GM19240 (cell line): ENCODE measurements at regions not wholly inside any gene's neighbourhood (a gene's known extent, or its start where the extent isn't known, plus 50 kb on each side); places are given as distances from the start of the nearest gene placed in this dataset.

Experiments used
- DNase-seq: peaks from one replicate; pipeline ENCODE4 v3.0.0; 2011; ENCODE audit warnings: low spot score; ENCODE audit not compliant: insufficient read length

DNA sequence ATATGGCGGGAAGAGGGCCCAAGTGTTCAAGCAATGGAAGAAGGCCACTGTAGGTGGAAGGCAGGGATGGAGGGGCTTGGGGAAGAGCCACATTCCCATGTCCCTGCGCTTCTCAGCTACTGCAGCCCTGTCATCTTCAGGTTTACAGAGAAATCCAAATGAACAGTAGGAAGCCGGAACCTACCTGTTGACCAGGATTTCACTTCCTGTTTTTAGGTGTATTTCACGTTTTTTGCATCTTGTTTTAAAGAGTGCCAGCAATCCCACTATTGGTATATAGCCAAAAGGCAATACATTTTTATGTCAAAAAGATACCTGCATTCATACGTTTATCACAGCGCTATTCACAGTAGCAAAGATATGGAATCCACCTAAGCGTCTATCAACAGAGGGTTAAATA is 159.2 kb downstream of the SLC35B3 start:
- no peak for DNase-seq

DNA sequence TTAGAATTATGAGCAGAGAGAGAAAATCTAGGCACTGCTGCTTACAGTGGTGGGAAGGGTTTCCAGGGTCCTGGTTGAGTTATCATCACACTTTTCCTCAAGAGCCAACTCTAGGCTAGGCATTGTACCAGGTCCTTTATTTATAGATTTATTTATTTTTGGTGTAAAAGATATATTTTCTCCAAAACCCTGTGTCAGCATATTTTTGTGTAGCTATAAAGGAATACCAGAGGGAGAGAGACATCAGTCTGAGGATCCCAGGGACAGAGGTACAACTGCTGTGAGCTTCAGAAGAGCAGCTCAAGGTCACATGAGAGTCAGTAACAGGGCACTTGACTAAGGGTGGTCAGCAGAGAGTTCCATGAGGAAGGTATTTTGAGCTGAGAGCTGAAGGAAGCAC is 159.7 kb downstream of the SLC35B3 start:
- no peak for DNase-seq

DNA sequence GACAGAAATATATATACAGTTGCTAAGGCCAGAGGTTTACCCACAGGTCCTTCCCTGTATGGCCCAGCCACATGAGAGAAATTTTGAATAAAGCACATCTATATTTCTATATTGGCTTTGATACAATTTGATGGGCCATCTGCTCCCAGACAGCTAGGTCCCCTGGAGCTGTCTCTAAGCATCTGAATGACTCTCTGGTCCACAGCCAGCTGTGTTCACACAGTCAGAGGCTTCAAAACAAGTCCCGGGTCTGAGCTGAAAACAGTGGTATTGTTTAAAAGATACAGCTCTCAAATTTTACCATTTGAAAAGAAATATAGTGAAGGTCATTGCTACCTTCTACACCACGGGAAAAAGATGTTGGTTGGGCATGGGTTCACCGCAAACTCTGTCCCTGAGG is 161.1 kb downstream of the SLC35B3 start:
- no peak for DNase-seq

DNA sequence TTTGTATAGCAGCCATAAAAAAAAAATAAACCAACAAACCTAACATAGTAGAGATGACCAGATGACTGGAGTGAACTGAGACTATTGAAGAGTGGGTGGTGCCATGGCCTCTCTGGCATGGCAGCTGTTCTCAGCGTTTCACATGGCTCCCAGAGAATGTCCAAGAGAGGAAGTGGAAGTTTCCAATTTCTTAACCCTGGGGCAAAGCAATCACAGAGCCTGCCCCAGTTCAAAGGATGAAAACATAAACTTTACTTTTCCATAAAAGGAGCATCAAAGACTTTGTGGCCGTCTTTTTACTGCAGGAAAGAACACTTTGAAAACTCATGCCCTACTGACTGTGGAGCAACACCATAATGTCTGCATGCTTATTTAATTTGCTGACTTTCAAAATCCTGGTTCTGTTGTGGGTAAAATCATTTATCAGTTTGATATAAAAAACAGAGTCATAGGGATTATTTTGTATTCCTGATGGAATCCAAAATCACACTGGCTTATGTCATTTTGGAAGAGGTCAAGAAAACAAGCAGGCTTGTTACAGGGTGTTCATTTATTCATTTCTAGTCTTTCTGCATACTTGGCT is 165.4 kb downstream of the SLC35B3 start:
- DNase-seq: no peak

DNA sequence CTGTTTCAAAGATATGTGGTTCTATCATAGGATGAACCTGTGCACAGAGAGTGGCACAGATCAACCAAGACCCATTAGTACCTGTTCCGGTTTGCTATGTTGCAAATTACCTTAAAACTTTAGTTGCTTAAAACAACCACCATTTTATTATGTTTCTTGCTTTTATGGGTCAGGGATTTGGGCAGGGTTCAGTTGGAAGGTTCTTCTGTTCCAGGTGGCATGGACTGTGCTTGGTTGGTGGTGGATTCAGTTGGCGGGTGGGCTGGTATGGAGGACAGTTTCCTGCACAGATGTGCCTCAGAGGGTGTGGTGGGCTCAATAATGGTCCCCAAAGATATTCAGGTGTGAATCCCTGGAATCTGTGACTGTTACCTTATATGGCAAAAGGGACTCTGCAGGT is 166.3 kb downstream of the SLC35B3 start:
- DNase-seq: no peak

DNA sequence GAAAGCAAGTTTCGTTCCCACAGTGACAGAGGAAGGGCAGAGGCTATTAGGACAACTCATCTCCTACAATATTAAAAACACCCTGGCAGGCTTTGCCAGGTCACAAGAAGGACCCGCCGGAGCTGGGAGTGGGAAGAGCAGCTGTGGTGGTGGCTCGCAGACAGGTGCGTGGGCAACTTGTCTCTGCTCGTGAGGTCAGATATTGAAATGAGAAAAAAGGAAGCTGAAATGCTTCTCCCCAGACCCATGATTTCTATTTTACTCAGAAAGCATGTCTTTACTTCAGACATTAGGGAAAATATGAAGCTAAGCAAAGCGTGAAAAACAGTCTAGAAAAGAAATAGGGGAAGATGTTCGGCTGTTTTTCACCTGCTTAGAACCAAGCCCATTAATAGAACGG is 166.3 kb upstream of the EEF1E1 start:
- DNase-seq: no peak

DNA sequence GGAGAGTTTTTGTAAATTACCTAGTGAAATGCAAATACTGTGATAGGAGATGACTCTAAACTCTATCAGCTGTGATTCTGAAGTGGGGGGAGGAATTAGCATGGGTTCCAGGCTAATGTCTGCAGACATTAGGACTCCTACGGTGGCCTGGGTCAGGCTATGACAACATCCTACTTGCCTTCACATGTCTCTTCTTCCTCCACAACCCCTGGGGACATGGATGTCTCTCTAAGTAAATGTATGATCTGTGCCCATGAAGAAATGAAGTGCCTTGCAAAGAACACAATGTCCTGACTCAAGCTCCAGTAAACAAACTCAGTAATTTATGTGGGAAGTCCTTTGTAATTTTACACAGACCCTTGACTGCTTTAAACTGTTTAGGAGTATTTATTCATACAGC is 165.8 kb upstream of the EEF1E1 start:
- no peak for DNase-seq

DNA sequence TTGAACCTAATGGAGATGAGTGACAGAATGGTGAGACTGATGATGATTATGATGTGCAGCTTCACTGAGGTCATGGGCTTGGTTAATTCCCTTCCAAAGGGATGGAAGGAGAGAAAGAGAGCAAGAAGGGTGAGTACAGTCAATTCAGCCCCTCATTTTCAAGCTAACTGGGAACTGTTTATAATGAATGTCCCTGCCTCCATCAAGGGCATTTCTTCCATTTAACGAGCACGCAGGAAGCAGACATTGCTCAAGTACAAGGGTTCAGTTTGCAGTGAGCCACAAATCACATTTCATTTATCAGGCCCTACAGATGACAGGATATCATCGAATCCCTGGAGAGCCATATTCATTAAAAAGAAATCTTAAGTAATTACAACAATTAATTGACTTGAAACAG is 158.3 kb upstream of the EEF1E1 start:
- no peak for DNase-seq

DNA sequence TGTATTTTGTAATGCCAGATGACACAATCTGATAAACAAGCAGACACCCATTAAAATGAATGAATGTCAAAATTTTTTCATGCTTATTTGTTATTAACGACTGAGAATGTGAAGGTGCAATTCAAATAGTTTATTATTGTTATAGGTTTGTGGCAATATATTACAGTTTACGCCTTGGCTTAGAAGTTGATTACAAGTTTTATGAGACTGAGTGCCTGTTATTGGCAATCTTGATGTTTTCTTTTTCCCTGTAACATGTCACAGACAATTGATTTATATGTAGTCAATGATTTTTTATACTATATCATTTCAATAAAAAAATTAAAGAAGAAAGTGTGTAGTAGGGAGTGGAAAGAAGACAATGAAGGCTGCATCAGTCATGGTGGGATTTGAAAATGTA is 144.1 kb upstream of the EEF1E1 start:
- no peak for DNase-seq

DNA sequence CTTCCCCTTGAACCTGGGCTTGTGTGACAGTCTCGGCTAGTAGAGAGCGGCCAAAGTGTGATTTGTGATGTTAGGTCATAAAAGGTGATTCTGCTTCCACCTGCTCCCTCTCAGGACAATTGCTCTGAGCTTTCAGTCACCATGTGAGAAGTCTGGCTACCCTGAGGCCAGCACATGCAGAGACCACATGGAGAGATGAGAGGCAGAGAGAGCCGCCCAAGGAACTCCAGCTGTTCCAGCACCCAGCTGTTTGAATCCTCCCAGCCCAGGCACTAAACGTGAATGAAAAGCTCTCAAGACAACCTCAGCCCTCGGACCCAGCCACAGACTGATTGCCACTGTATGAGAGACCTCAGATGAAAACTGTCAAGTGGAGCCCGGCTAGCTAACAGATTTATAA is 143.4 kb upstream of the EEF1E1 start:
- DNase-seq: no peak

DNA sequence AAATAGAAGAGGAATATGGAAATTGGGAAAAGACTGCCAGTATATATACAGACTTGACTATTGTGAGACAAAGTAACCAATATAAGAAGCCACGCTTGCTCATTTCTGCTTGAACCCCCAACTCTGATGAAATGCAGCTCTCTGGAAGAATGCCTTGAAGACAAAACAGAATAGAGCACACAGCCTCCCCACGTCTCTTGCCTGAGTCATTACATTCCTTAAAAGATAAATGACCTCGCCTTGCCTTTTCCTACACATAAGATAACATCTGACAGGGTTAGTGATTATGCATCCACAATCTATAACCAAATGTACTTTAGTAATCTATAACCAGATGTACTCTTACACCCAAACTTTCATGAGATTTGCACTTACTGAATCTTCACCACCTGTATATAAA is 141.1 kb upstream of the EEF1E1 start:
- DNase-seq: no peak

DNA sequence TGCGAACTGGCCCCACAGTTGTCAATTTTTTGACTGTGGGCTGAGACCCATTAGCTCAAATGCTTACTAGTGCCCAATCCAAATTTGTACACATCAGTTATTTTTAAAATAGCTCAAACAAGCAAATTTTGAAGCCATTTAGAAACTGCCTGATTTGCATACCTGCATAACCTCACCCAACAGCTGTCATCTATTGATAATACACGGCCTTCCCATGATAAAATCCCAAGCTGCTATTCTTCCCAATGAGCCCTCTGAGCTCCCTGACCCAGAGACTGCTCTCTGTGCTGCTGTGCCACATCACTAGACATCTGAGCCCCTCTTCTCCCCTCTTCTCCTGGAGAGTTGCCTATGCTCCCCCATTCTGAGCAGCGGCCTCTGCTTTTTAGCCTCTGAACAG is 140.5 kb upstream of the EEF1E1 start:
- no peak for DNase-seq

DNA sequence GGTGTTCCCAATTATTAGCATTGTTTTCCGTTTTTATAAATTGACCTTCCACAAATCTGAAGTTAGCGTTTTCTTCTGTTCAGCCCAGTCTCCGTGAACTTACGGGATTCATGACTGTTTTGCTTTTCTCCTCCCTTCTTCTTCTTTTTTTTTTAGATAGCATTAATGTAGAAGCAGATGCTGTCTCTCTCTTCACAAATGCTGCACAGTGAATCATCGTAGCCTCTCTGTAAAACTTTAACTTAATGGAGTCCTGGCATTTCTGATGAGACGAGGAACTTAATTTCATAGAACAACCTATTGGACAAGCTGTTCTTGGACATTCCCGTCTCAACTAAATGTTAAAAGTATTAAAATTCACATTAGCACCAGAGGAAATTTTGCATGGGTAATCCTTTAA is 138.0 kb upstream of the EEF1E1 start:
- no peak for DNase-seq

DNA sequence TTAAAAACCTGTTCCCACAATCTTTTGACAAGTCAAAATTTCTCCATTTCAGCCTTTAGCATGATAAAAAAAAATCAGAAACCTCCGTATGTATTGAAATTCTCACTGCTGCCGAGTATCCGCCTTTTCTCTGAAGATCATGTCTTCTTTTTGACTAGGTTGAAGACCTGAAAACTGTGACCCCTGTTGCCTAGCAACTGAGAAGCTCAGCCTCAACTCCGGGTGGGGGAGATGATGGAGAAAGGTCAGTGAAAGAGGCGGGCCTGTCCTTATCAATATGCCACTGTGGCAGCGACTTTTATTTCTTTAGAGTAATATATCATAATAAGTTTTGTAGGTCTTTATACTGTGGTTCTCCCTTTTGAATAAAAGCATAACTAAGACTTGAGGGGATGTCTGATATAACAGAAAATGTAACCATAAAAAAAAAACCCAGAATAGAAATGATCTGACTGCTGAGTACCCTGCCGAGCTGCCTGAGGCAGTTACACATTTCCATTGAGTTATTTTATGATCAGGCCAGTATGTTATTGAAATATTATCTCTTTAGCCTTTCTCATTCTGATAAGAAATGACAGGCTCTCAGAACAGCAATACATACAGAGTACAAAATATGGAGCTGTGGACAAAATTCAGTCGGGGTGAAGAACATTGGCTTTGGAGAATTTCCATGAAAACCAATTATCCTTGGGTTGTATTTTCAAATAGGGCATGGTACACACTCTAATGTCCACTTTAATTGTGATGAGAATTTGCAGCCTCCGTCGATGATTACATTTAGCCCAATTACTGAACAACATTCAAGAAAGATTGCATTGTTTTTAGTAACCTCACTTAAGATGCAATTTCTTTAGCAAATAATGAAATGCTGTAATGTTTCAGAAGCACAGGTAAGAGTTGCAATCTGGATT is 136.7 kb upstream of the EEF1E1 start:
- no peak for DNase-seq

DNA sequence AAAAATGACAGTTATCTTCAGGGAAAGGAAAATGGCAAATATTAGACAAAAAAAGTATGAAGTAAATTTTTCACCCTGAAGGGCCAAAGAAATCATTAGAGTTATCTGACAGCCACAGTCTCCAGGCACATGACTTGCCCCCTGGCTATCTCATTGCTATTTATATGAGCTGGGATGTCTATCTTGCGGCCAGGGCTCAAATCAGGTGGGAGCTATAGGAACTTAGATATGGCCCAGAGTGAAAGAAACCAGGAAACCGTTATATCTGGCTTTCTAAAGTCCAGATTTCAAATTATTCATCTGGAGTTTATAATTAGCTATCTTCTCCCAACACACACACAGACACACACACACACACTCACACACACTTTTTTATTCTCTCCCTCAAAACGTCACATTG is 135.3 kb upstream of the EEF1E1 start:
- DNase-seq: no peak

DNA sequence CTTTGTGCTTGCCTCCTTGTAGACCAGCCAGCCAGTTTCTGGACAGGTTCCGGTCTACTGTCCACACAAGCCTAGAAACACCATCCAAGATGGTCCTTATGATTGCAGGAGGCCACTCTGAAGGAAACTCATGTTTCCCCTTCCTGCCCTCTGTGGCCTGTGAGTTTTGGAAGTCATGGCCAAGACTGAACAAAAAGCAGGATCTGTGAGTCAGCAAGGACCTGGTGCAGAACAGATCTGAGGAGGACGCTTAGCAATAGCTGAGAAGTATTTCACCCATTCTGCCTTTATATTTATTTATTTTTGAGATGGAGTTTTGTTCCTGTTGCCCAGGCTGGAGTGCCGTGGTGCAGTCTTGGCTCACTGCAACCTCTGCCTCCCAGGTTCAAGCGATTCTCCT is 134.6 kb upstream of the EEF1E1 start:
- no peak for DNase-seq

DNA sequence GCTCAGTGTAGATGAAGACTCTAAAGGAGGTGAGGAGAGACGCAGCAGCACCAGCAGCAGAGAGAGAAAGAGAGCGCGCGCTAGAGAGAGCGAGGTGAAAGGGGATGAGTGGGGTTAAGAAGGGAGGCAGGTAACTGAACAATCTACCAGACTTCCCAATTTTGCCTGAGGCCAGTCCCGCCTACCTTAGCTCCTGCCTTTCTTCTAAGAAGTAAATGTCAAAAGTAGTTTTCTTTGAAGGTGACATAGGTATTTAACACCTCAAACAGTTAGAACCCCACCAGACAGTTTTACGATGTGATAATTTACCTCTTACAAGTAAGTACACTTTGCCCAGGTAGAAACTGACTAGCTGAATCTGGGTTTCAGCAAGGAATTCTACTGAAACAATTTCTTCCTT is 132.0 kb upstream of the EEF1E1 start:
- DNase-seq: no peak

DNA sequence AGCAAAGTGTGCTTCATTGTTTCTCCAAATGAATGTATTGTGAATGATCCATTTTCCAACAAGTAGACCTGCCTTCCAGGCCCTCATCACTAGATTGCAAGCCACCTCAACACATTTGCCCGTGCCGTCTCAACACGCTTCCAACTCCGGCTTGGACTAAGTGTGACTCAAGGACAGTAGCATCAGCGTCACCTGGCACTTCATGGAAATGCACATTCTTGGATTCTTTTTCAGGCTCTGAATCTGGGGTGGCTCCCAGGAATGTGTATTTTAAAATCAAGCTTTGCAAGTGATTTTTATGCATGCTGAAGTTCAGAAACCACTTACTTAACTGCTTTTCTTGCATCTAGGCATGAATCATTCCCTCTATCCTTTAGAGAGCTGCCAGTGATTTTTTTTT is 129.6 kb upstream of the EEF1E1 start:
- DNase-seq: no peak

DNA sequence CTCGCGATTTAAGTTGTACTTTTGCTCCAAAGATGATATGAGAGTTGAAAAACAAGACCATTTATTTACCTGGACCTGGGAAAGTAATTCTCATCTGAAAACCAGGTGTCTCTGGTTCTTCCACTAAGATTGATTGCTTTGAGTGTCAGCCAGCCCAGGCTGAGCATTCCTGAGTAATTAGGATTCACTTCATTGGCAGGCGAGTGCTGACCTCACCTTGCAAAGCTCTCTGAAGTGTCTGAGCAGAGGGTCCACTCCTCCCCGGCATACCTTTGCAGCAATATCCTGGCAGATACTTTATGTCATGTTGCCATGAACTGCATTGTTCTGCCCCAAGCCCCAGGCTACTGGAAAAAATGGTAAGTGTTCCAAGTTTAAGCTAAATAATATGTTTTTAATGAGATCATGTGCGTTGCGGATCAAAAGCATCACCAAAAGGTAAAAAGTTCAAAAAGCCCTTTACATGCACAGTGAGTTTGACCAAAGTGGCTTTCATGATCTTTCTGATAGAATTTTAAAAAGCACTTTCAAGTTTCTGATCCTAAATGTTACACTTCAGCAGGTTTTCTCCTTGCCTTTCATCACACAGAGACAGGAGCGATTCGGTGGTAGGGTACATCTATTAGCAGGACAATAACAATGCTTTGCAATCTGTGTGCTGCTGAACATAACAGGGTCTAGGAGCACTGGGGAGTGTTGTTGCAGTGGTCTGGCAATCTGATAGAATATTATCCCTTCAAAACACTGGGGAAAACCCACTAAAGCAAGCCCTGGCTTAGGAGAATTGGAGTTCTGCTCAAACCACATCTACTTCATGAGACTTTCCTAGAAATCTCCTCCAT is 127.8 kb upstream of the EEF1E1 start:
- DNase-seq: no peak

DNA sequence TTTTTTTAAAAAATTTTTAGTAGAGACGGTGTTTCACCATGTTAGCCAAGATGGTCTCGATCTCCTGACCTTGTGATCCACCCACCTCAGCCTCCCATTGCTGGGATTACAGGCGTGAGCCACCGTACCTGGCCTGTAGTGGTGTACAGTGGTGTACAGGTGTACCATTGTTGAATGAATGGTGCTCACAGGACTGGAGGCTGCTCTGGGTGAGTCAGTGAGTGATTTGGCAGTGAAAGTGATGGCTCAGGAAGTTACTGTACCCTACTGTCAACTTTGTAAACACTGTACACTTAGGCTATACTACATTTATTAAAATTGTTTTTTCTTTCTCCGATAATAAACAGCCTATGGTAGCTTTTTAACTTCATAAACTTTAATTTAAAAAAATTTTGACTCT is 122.8 kb upstream of the EEF1E1 start:
- no peak for DNase-seq

DNA sequence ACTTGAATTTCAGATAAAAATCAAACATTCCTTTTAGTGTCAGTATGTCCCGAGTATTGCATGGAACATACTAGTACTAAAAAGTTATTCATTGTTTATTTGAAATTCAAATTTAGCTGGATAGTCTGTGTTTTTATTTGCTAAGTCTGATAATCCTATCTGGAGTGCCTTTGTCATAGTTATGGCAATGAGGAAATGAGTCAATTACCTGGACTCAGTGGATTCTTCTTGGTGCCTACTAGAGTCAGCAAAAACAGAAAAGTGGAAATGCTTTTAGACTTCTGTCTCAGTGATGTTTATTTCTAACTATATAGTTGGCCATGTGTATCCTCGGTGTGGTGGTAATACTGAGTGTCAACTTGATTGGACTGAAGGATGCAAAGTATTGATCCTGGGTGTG is 121.3 kb upstream of the EEF1E1 start:
- no peak for DNase-seq

DNA sequence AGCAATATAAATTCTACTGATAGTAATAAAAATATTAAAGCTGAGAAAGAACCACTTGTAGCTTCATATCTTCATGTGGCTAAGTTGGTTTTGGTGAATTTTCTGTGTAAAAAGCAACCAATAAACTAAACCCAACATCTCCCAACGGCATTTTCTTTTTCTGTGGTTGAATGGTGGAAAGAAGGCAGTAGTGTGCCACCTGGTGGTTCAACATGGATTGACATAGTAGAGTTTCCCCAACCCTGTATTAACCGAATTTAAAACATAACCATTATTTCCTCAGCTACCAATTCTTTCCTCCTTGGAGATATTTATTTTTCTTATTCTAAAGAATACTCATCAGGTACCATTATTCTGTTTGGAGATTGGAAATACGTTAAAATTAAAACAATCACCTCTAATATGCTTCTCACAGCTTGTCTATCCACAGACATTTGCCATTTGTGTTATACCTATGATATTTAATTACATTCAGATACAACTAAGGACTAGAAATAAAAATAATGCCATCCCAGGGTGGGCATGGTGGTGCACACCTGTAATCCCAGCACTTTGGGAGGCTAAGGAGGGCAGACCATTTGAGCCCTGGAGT is 117.1 kb upstream of the EEF1E1 start:
- peak; percentile 20 for DNase-seq
